ENCODE measurements at regions not wholly inside any gene's neighbourhood (a gene's known extent, or its start where the extent isn't known, plus 50 kb on each side); places are given as distances from the start of the nearest gene placed in this dataset.

DNA sequence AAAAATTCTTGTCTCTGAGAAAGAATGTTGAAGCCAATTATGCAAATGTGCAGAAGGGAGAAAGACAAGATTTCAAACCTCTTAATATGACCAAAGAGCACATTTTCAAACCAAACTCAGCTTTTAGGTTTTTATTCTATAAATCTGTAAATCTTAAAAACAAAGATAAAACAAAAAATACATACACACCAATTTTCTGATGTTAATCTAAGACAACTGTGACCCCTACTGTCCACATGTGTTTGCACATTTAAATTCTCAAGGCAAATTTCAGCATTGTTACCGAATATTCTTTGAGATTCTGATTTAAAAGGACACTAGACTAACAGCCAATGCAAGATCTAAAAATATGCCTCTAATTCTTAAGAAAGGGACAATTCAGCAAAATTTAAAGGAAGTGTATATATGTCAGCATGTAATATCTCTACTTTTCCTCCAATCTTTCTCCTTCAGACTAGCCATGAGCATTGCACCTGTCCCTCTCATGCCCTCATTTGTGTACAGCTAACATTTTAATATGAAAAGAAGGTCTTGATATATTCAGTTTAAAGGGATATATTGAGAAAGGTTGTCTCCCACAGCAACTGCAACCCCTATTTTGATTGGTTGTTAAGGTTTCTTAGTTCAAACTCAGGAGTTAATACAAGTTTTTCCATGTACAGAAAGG, 417.9 kb downstream of the IPMK start:
- no peak for DNase-seq

DNA sequence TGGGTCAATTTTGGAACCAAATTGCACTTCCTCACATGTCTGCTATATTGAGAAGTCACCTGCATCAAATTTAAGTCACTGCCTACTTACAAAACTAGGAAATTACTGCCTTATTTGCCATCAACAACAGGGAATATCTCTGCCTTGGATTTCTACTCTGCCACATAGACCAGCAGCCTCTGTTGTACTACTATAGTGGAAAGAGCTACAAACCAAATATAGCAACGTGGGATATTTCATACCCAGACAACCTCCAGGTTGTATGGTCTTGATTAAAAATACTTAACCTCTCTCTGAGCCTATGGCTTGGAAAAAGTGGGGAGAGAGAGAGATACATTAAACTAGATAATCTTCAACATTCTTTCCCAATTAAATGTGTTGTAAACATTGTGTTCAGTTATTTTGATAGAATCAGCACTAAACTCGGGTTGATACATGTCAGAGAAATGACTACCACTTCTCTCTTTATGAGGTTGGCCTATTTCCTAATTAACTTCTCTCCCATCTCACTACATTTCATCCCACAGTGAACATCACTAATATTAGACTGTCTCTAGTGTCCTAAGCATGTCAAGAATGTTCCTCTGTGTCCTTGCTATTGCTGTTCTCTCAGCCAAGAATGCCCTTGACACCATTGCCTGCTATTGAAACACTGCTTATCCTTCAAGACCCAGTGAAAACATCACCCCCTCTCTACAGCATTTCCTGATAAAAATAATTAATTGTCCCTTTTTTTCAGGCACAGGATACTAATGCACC, 421.2 kb downstream of the IPMK start:
- DNase-seq = no peak

DNA sequence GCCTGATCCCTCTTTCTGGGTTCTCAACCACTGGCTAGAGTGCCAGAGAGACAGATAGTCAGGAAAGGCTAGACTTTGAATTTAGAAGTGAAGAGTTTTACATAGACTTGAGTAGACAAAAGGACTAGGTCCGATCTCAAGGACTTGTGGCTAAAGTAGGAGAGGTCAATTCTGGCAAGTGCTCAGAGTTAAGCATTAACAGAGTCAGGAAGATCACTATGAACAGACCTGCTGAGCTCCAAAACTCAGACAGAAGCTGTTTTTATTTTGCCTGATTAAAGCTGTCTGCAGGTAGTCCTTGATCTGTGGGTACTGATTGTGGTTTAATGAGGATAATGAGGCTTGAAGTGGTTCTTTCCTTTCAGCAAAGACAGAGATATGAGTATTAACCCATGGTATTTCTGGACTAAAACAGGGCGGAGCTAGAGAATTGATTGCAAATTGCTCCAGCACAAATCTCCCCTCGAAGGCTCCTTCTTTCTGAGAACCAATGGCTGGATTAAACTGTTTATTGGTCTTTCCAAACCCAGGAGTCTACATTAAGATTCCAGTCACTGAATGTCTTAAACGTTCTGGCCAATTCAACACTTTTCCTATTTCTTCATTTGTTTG, 423.2 kb downstream of the IPMK start:
- no peak for DNase-seq

DNA sequence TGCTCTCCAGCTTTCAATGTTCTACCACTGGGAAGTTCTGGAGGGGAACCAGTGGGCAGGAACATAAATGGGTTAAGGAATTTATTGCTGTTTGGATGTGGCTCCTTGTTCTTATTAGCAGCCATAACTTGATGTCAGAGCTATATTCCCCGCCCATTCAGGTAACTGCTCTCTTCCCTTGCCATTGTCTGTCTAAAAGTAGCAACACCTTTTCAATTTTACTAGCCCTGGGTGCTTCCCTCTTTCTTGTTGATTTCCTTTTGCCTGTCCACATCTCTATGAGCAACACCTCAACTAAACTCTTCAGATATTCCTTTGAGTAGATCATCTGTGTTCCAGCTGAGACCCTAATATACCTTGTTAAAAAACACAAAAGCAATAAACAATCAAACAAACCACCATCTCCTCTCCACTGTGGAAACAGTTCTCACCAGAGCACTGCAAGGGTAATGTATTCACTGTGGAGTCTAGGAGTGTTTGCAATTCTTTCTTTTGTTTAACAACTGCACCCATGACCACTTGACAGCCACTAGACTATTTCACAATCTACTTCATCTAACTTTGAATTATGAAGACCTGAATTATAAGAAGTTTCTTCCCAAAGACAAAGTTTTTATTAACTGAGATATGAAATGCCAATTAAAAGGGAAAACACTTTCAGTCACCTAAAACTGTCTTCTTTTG, 436.7 kb downstream of the IPMK start:
- DNase-seq = no peak

DNA sequence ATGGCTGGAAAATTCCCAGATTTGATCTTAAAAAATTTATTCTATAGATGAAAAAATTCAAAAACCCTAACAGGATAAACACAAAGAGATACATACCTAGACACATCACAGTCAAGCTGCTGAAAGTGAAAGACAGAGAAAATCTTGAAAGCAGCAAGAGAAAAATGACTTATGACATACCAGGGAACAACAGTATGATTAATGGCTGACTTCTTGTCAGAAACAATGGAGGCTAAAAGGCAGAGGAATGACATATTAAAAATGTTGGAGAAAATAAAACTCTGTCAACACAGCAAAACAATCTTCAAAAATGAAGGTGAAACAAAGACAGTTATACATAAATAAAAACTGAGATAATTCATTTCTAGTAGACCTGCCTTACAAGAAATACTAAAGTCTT, 442.7 kb downstream of the IPMK start:
- DNase-seq = no peak

DNA sequence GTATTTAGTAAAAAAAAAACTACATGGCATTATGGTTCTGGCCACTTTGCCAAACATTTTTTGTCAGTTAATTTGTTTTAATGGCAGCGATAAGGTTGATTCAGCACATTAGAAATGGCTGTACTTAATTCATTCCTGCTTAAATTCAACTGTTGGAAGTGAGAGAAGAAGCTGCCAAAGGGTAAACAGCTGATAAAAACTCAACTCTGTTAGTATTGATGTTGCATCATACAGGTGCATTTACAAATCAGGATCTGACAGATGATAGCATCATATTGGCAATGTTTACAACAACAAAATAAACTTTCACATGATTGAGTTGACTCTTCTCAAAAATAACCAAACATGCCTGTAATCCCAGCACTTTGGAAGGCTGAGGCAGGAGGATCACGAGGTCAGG, 444.3 kb downstream of the IPMK start:
- no peak for DNase-seq

DNA sequence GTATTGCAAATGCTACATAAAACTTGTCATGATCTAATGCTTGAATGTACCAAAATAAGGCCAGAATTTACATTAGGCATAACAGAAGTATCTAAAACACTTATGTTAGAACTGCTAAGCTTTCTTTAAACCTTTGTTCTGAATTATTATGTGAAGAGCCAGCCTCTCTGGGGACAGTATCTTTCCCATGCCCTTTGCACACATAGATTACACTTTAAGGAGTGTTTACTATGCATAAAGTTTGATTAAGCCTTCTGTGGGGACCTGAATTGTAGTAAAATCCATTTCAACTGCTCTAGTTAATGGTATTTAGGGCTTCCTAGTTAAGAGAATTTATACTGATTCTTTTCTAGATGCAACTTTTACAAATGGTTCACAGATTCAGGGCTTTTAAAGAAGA, 444.7 kb downstream of the IPMK start:
- DNase-seq = no peak

DNA sequence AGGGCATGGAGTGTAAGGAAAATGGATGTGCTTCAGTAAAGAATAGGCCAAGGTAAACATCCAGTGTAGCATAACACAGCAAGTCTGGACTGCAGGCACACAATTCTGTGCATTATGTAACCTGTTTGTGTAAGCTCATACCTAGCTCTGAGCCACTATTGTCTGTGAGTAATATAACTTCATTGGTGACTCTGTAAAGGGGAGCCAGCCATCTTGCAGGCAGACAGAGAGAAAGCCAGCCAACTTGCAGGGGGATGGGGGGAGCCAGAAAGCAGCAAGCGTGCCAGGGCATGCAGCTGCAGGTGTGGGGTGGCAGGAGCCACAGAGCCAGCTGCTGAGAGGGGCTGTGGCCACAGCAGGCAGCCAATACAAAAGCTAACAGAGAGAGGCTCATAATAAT, 449.2 kb downstream of the IPMK start:
- no peak for DNase-seq

DNA sequence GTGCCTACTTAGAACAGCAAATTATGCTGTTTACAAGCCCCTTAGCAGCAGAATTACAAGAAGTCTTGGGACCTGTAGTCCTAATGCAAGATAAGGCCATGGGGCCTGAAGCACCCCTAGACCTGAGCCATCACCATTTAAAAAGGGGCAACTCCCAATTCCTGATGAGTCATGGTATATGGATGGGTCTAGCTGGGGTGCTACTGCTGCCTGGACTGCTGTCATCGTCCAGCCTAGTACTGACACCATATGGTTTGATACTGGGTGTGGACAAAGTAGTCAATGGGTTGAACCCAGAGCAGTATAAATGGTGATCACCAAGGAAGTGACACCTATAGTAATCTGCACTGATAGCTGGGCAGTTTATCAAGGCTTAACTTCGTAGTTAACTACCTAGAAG, 450.0 kb downstream of the IPMK start:
- no peak for DNase-seq

DNA sequence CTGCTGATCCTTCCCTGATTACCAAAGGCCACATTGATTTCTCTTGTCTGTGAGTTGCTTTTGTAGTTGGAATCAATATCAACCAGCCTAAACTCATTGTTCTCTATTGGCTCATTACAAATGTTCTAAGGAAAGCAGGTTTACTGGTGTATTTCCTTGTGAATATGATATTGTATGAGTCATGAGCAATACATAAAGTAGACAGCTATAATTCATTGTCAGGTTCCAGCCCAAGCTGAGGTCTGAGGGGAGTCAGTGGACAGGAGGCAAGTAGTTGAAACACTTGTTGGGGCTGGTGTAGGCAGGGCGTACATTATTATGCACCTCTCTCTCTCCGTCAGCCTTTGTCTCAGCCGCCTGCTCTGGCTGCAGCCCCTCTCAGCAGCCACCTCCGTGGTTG, 451.7 kb downstream of the IPMK start:
- DNase-seq = no peak

DNA sequence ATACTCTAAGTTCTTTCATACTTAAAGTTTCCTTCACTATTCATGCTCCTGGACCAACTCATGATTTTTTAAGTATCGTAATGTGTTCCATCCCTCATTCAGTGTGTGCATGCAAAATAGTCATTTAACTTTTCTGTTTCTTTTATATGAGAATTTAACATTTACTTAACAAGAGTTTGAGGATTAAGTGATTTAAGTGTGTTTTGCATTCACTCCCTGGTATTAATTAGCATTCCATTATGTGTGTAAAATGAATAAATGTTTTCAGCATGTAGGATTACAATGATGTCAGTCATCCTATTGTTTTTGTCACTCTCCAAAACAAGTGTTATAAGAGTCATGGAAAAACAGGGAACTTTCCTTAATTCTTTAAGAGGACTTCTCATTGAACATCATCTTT, 457.7 kb downstream of the IPMK start:
- DNase-seq = no peak

DNA sequence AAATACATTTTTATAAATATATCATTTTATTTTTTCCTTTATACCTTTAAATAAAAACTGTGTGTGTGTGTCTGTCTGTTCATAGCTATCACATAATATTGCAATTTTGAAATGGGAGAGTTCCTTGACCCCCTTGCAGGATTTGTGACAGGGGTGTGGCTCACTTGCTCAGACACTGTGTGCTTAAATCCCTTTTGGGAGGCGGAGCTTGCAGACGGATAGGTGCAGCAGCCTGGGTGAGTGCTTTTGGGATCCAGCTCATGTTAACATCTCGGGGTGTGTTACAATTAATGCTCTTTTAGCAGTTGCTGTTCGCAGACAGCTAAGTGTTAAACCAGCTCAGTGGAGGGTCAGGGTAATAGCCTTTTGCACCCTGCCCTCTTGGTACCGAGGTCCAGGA, 459.8 kb downstream of the IPMK start:
- no peak for DNase-seq

DNA sequence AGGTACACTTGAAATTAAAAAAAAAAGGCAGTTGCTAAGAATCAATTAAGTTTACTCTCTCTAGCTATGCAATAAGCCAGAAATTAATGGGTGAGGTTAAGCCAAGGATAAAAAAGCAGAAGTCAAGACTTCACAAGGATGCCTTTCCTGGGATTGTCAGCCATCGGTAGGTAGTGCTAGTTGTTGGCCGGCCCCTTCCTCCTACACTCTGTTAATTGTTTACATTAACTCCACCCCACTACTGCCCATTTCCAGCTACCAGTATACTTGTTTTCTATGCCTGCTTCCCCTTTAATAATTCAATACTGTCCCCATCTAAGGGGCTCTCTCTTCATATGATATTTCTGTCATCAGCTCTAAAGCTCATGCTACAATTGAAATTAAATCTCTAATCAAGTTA, 461.0 kb downstream of the IPMK start:
- no peak for DNase-seq

DNA sequence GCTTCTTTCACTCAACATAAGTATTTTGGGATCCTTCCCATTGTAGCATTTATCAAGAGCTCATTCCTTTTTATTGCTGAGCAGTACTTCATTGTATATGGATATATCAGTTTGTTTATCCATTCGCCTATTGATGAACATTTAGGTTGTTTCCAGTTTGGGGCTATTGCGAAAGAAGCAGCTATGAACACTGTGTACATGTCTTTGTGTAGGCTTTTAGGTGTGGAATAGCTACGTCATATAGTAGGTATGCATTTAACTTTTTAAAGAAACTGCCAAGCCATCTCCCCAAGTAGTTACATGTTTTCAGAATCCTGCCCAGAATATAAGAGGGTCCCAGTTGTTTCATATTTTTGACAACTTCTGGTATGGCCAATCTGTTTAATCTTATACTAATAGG, 468.1 kb downstream of the IPMK start:
- DNase-seq = no peak

DNA sequence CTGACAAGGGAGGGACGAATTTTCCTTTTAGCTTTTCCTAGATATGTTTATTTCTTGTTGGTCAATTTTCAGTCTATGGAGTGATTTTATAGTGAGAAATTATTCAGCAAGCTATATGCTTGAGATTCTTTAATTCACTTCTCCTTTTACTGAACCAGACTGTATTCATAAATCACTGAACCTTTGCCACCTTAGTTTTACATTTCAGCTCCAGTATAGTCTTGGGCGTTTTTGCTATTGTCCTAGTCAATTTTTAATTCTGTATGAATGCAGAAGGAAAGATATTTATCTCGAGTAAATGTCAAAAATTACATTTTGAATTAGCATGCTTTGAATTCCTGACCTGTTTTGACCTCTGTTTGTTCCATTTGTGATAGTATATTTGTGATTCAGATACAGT, 468.9 kb downstream of the IPMK start:
- no peak for DNase-seq

DNA sequence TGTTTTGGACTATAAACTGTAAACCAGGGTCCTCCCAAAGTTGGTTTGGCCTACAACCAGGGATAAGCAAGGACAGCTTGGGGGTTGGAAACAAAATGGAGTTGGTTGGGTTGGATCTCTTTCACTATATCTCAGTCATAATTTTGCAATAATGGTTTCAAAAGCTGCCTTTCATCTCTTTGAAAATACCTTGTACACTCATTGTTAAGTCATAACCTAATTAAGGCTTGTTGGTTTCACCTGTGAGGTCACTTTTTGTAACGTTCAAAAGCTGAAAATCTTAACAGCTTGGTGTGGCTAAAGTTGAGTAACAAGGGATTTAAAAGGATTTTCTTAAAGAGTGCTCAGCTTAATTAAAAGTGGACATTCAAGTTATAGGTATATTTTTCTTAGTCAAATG, 476.1 kb downstream of the IPMK start:
- DNase-seq = no peak

DNA sequence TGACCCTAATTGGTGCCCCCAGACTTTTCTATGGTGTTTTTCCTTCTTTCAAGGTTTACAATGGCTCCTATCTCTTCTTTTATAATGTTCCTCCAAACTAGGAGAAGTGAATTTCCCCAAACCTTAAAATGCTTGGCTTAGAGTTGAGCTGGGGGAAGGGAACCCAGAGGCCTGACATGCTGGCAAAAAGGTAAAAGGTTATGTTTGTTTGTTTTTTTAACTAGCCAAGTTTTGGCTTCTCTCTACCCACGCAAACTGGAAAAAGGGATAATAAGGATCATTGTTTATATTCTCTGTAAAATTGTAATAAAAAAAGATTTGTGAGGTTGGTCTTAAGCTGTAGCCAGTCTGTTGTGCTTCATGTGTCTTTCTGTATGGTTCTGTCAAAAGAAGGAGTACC, 477.0 kb downstream of the IPMK start:
- DNase-seq = no peak

DNA sequence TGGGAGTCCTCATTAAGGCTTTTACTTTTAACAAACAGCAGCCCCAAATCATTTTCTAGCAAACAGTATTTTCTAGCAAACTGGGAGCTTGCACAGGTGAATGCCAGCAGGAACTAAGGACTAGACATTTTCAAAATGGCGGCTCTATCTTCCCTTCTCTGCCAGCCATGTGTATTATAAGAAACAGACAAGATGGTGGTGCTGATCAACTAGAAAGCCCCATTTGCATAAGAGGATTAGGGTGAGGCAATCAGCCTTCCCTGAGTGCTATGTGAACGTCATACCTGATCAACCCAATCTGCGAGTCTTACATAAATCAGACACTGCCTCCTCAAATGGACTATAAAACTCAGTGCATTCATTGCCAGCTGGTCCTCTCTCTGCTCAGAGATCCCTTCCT, 479.6 kb downstream of the IPMK start:
- DNase-seq = no peak

DNA sequence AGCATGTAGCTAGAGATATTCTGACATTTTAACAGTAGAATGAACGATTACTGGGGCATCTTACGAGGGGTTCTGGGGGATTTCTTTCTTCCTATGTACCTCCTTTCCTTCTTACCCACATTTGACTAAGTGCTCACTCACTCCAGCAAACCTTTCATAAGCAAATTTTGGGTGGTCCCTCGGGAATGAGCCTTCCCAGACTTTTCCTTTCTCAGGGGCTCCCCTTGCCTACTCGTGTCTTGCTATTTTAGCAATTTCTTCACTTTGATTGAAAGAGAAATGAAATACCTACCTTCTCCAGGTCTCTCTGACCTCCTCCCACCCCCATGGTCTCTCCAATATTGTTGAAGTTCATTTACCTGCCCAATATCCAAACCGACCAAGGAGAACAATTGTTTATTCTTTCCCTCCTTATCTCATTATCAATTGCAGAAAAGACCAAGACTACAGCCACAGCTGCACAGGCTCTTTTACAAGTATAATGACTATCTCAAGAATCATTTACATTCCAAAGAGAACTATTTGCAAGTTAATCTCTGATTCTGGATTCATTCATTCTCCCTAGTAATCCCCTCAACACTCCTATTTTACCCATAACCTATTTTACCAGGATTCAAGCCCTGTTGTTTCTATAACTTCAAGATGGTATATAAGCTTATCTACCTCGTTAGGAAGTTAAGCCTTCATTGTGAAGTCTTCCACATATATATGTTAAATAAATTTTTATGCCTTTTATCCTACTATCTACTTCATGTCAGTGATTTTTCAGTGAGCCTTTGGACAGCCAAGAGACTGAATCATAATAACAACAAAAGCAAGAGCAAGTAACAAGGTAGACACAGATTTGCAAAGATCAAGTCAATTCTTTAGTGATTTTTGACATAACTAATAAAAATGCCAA, 480.6 kb downstream of the IPMK start:
- DNase-seq = no peak

DNA sequence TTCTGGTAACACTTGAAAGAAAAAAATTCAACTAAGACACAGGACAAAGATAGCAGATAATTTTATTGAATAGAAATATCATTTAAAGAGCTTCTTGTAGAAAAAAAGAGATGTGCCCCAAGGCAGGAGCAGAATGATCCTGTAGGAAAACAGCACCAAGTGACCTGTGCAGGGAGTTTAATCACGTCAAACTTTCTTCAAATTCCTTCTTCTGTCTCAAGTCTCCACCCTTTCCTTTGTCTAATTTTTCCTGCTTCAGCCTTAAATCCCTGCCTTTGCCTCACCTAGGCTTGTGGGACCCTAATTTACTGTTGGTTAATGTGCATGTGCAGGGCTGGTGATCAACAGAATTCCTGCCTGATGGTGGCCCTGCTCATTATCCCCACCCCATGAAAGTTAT, 481.4 kb downstream of the IPMK start:
- DNase-seq = no peak

DNA sequence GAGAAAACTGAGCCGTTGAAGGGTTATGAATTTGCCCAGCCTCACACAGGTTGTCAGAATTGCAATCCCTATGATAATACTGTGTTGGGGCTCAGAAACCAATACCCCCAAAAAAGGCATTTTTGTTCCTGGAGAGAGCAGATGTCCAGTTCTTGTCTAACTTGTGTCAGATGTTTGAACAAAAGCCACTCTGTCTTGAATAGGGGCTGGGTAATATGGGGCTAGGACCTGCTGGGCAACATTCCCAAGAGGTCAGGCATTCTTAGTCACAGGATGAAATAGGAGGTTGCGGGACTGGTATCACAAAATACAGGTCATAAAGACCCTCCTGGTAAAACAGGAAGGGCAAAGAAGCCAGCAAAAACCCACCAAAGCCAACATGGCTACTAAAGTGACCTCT, 482.1 kb downstream of the IPMK start:
- DNase-seq = no peak

DNA sequence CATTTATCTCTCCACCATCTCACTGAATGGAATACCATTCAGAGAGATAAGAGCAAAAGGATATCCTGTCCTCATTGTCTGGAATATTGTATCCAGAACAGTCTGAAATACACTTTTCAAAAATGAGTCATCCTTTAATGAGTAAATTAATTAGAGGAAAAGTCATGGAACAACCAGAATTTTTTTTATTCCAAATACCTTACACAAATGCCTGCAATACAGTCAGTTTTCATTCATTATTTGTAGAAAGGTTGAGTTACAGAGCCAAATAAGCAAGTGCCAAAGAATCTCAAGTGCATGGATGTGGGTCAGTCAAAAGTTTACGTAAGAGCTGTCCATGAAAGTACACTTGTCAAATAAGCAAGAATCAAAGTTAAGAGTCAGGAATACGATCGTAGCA, 482.6 kb downstream of the IPMK start:
- DNase-seq = no peak

All from activated T-cell treated with anti-CD3 and anti-CD28 coated beads, Interleukin-2, amount 50 U/mL, for 48 hours (primary cell).